Activated CD8-positive, alpha-beta memory T cell treated with anti-CD3 and anti-CD28 coated beads, Interleukin-2, amount 50 U/mL, for 48 hours (primary cell): ENCODE measurements at regions not wholly inside any gene's neighbourhood (a gene's known extent, or its start where the extent isn't known, plus 50 kb on each side); places are given as distances from the start of the nearest gene placed in this dataset.

Experiments
- DNase-seq: peaks from one replicate; pipeline ENCODE4 v3.0.0-alpha.2; 2020

DNA sequence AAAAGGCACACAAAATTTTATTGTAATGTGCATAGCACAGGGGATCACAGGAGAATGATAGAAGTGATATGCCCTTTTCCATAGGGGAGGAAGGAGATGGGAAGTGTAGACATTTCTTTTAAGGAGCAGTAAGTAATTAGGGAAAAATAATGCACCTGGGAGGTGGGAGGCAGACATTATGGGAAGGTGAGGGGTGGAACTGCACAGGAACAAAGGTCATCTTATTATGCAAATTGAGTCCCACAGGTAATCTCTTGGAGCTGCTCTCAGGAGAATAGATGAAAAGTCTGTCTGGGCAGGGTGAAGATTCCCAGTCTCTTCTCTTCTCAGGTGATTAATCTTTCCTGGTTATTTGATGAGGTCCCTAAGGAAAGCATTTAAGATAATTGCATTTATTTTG is 331.5 kb downstream of the ENC1 start:
- DNase-seq, result no peak

DNA sequence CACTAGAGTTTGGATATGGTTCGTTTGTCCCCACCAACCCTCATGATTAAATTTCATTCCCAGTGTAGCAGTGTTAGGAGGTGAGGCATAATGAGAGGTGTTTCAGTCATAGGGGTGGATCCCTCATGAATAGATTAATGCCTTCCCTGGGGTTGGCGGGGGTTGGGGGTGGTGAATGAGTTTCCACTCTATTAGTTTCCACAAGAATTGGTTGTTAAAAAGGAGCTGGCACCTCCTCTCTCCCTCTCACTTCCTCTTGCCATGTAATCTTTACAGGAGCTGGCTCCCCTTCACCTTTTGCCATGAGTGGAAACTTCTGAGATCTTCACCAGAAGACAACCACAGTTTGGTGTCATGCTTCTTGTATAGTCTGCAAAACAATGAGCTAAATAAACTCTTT is 333.7 kb downstream of the ENC1 start:
- DNase-seq, result no peak

DNA sequence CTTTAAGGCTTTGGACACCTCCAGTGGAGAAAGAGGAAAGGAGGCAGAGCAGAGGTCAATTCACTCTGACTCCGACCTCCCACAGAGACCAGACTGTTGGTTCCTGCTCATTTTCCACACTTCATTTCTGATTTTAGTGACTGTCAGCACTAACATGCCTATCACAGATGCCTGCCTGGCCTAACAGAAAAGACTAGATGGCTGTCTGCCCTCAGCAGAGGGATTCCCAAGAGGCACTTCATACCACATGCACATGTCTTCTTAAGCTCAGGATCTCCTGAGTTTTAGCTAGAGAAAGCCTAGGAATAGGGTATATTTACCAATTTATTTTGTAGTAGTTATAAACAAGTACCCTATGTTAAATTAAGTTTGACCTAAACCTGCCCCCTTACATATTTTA is 336.0 kb downstream of the ENC1 start:
- no peak for DNase-seq

DNA sequence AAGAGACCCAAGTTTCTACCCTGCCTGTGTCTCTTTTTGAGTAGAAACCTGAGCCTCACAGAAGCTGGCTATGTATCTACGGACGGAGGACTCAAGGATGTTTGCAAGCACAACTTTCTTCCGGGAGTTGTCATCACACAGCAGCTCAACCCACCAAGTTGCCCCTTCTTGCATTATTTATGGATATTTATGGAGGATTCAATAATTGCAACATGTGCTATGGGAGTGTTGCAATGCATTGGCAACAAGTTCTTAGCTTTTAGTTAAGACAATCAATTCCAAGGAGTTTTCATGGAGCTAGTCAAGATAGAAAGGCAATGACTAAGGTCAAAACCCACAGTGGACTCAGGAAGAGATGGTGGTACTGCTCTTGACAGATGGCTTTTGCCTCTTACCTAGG is 336.9 kb downstream of the ENC1 start:
- no peak for DNase-seq

DNA sequence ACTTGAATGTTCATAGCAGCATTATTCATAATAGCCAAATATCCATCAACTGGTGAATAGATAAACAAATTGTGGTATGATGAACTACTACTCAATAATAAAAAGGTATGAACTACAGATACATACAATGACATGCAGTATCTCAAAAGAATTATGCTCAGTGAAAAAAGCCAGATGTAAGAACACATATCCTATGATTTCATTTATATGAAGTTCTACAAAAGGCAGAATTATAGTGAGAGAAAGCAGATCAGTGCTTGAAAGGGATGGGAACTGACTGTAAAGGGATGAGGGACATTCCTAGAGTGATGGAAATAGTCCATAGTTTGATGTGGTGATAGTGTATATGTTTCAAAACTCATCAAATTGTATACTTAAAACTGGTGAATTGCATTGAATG is 339.0 kb downstream of the ENC1 start:
- no peak for DNase-seq

DNA sequence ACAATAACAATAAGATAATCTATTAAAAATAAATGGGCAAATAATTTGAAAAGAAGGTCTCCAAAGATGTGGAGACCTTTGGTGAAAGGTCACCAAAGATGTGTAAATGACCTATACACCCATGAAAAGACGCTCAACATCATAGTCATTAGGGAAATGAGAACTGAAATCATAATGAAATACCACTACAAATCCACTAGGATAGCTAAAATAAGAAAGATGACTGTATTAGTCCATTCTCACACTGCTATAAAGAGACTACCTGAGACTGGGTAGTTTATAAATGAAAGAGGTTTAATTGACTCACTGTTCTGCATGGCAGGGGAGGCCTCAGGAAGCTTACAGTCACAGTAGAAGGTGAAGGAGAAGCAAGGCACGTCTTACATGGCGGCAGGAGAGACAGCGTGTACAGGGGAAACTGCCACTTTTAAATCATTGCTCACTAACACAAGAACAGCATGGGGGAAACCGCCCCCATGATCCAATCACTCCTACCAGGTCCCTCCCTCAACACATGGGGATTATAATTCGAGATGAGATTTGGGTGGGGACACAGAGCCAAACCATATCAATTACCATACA is 339.6 kb downstream of the ENC1 start:
- no peak for DNase-seq

DNA sequence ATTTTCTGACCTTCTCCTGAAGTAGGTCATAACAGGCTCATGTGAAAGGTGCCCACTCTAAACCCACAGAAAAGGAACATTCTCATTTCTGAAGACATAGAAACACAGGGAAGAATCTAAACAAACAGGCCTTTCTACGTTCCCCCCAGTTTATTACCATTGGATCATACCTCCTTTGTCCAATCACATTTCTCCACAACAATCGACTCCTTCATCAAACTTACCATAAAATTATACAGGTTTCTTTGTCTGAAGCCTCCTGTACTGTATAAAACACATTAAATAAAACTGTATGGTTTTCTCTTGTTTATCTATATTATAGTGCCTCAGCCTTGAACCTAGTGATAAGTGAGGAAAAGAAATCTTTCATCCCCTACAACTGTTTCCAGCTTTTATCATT is 340.7 kb downstream of the ENC1 start:
- no peak for DNase-seq

DNA sequence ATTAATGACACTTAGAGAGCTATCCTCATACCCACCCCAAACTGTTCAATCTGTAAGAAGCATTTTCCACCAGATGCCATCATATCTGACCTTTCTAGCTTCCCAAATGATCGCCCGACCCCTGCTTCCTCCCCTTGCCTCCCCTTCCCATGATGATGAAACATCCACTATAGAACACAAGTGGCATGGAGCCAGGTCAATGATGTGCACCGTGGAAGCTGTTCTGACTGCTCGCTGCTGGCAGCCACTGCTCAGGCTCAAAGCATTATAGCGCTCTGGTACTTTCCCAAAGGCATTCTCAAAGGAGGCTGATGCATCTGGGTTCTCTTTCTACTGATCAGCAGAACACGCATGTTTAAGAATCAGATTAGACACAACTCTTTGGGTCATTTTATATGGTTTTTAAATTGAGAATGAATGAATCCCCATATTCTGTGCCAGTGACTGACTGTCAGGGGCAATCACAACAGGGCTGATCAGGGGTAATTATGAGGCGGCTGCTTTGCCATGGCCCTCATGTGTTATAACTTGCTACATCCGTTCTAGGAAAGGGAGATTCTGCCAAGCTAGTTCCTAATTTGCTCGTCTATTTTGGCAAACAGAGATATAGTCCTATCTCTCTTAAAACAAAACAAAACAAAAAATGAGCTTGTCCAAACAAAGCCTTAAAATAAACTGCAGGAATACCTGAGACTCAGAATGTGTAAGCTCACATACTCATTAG is 343.7 kb downstream of the ENC1 start:
- DNase-seq, result no peak

DNA sequence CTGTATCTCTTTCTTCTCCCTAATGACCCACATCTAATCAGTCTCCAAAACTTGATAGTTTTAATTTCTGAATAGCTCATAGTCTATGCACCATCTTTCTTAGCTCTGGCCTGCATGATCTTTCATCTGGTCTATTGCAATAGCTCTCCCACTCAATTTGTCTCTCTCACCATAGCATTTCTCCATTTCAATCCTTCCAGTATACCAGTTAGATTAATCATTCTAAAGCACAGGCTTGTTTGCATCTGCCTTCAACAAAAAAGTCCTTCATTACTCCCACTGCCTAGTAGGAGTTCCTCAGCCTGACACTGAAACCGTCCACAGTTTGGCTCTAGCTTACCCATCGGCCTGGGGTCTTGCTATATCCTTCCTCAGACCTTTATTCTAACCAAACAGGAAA is 344.9 kb downstream of the ENC1 start:
- DNase-seq, result no peak

DNA sequence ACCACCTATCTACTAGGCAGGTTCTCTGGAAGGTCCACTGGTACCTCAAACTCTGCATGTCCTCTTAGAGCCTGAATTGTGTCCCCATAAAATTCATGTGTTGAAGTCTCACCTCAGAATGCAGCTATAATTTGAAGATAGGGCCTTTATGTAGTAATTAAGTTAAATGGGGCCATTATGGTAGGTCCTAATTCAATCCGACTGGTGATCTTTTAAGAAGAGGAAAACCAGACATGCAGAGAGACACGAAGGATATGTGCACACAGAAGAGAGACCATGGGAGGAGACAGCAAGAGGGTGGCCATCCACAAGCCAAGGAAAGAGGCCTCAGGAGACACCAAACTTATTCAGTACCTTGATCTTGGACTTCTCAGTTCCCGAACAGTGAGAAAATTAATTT is 345.4 kb downstream of the ENC1 start:
- DNase-seq, result no peak

DNA sequence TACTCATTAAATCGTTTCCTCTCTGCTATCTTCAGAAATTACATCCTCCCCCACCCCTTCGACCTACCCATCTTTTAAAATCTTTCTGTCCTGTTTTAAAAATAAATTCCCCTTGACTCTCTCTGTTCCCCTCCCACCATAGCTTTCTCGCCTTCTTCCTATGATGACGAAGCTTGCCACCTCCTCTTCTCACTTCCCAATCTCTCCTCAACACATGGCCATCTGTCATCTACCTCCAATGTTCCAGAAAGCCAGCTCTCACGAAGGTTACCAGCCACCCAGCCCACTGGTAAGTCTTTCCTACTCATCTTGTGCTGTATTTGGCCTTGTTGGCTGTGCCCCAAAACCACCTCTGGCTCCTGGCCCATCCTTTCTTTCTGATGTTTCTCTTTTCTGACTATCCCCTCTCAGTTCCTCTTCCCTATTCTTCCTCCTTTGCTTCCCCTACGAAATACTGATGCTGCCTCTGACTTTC is 346.3 kb downstream of the ENC1 start:
- no peak for DNase-seq

DNA sequence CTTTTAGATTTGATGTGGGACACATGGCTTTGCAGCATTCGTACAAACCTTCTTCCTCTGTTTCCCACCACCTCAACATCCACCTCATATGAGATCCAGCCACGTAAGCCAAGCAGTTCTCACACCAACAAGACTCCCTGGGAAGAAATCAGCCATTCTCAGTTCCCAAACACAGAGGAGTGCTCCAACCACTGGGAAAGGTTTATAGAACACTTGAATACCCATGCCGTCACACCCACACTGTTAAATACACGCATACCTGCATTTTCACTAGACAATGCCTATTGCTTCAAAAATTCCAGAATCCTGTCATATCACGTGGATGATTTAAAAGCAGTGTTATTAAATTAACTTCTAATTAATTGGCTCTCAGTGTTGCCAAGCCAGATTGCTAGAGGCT is 347.3 kb downstream of the ENC1 start:
- no peak for DNase-seq

DNA sequence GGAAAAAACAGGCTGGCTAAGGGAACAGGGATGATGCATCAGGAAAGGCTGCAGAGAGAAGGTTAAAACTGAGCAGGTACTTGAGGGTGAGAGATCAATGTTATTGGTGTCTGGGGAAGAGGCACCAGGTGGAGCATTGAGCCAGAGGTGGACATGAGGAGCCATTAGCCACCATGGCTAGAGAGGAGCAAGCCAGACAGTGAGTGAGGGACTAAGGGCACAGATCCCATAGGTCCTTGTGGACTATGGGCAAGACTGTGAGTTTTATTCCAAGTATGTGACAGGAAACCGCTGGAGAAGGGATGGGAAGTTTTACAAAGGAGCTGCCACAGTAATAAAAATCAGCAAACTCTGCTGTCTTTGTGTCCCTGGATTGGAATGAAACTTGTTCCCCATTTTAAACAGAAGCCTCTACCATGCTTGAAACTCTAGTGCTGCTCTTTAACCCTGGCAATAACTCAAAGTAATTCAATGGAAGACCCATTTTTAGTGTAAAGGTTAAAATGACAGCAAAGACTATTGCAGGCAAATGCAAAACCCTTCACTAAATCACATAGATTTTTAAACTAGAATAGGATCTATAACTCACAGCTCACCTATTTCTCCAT is 349.8 kb downstream of the ENC1 start:
- DNase-seq, result no peak

DNA sequence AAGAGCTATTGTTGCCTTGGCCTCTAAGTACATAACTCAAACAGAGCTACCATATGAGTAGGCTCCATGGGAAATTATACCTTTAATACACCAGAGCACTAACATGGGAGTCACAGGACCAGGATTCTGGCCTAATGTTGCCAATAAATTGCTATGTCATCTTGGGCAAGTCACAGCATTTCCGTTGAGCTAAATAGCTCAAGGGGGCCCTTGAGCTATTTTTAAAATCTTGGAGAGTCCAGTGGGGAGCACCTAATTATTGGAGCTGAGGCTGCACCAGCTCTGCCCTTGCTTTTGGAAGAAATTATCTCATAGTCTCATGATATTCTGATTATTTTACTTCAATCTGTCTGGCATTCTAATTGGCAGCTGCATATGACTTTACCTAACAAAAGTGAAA is 350.8 kb downstream of the ENC1 start:
- DNase-seq, result no peak

DNA sequence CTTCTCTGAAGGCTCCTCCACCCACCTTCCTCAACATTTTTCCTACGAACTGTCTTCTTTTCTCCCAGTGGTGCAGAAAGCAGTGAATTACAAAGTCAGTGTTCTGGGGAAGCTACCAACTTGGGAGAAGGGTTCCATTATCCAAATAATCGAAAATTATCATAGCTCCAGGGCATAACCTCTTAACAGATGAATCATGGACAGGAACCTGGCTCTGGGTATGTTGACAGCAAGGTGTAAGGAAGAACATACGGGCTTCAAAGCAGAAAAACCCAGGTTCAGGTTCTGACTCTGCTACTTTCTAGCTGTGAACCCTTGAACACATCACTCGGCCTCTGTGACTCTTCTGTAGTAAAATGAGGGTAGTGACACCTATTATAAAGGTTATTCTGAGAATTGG is 351.3 kb downstream of the ENC1 start:
- no peak for DNase-seq

DNA sequence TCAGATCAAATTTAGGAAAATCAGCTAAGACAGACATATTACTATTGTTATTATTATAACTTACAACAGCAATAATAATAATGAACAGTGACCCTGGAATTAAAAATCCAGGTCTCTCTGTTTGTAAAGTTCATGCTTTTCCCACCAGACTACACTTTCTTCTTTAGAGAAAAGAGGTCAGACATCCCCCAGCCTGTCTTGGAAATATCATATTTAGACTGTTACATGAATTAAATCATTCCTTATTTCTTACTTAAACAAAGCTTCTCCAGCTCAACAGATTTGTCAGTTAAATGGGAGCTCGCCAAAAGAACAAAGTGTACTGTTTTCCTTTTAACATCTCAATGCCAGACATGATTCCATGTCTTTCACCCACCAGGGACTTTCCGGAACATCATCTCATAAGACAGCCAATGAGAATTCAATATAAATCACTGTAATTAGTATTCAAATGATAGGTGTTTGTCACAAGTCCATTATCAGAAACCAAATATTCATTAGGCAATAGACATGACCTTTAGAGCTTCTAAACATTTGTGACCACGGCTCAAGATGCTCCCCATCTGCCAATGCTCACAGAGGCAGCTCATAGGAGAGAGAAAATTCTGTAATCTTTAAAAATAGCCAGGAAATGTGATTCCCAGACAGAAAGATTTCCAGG is 351.9 kb downstream of the ENC1 start:
- no peak for DNase-seq

DNA sequence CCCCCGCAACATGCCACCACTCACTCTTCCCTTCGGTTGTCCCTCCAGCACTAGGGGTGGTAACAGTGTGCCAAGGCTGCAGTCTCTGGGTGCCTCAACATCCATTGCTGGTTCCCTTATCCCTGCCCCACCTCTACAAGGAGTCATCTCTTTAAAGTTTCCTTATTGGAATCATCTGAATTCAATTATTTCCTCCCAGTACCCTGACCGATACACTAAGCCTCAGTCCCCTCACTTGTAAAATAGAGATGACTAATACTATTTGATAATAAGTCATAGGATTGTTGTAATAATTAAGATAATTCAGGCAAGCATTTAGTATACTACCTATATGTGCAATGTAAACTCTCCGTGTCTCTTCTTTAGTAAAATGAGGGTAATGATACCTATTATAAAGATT is 352.5 kb downstream of the ENC1 start:
- no peak for DNase-seq

DNA sequence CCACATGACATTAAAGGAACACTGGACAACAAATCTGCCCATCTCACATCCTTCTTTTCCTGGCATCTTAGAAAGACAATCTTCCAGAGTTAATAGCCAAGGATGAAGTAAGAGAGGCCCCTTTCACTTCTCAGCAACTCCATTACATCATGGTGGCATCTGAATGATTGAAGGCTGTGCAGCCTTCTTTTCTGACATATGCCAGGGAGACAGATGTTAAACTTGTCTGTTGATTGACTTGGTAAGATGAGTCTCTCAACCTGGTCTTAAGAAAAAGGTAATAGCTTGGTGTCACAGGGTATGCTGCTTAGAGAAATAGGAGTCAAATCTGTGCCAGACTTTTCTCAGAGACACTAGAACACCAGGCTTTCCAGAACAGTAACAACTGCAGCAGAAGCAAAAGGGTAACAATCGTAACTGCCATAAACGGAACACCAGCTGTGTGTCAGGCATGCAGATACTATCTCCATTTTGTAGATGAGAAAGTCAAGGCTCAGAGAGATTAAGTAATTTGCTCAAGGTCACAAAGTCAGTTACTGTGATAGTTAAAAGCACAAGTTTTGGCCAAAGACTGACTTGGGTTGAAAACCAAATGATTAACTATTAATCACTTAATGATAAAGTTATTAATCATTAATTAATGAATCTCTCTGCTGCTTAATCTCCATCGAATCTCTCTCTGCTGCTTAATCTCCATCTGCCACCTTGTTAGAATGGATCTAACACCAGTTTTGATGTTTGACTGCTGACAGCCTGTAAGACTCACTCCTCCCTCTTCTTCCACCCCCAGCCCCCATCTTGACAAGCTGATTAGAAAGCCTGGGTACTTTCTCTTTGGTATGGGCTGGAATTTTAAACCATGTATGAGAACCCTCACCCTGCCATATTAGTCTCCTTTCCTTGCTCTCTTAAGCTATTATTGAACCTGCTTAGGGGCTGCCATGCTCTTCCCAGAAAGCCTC is 353.5 kb downstream of the ENC1 start:
- DNase-seq, result no peak

DNA sequence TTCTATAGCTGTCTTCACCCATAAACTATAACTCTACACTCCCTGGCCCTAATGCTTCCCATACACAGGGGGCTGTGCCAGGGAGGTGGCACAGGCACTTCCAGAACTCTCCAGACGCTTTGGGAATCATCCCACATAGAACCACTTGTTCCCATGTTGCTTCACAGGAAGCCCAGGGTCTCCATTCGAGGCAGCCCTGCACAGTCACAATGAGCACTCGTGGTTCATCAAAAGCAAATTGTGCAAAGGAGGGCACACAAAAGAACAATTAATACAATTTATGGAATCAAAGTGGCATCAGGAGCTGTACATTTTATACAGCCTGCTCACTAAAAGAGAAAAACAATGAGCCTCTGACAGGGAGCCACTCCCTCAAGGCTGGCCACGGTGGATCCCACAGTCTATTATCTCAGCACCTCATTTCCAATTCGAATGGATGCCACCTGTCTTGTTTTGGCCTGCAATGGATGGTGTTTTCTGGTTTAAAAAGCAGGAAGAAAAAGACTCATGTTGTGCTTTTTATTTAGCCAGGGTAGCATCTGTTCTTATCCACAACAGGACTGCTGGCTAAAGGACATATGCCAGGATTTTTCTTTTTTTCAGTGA is 354.8 kb downstream of the ENC1 start:
- no peak for DNase-seq

DNA sequence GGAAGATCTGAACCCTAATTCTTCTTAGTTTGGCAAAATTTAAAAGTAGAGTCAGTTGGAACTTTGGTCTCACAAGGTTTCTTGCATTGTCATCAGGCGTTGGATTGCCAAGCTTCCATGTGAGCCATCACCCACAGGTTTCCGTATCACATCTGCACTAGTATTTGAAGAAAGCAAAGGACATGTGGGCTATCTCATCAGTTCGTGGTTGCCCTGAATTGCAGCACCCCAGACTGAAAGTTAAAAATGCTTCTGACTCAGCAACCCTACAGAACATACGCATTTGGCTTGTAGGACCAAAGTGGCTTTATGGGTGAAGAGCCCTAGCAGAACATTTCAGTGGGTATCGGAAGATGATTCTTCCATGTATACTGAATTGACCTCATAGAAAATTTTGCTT is 358.0 kb downstream of the ENC1 start:
- no peak for DNase-seq

DNA sequence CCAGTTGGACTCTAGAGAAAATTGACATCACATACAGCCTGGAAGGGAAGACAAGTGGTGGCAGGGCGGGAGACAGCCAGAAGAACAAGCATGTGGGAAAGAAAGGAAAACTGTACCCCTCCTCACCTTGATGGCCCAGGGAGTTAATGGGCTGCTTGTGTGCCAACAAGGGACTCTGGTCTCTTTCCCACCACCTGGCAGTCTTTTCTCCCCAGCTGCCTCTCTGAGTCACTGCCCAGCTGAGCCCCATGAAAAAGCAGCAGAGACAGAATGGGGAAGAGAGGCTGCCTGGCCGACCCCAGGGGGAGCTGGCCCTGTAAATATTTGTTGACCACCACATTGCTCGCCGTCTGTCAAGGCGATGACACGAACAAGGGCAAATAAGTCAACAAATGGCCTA is 359.4 kb downstream of the ENC1 start:
- no peak for DNase-seq

DNA sequence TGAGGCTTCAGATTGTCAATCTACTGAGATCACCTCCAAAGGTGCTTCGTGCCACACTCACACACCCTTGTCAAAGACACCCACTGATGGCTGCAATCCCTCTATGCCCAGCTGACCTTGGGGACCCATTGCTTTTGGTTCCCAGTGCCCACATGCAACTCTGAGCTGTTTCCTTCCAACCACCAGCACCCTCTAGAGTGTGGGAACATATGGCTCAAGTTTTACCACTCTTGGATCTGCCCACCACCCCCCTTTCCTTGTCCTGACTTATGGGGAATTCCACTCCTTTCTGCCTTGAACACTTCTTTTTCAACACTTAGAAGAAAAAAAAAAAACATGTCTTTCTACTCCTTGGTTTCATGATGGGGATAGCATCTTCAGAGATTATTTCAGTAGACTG is 360.2 kb downstream of the ENC1 start:
- DNase-seq, result no peak

DNA sequence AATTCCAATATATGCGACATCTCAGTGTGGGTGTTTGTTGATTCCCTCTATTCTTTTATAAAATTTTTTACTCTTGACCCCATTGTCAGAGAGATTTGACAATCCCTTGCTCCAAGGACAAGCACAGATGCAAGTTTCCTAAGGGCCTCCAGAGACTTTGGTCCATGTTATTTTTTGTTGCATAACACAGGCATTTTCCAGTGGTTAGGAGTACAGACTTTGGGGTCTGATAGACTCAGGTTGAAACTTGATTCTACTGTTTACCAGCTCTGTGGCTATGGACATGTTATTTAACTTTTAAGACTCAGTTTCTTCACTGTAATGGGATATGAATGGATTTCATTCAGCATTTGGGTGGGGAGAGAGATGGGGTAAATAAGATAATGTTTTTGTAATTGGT is 361.3 kb downstream of the ENC1 start:
- DNase-seq, result no peak
